WTC11 (cell line): ENCODE measurements at regions not wholly inside any gene's neighbourhood (a gene's known extent, or its start where the extent isn't known, plus 50 kb on each side); places are given as distances from the start of the nearest gene placed in this dataset.

ENCODE experiments used
- CTCF ChIP-seq: fragments of 200-600 bp; IDR thresholded peaks from 2 replicates; pipeline ENCODE4 v1.8.0; 2022; ENCODE audit warnings: antibody characterized with exemption
- E2F1 ChIP-seq: sonication (generic); formaldehyde crosslinking; IDR thresholded peaks from 2 replicates; pipeline ENCODE4 v1.8.0; 2022; ENCODE audit warnings: mild to moderate bottlenecking, missing genetic modification reagents
- ETV6 ChIP-seq: sonication (generic); formaldehyde crosslinking; IDR thresholded peaks from 2 replicates; pipeline ENCODE4 v1.8.1; 2022; ENCODE audit warnings: mild to moderate bottlenecking, missing genetic modification reagents
- FOXK1 ChIP-seq: sonication (generic); formaldehyde crosslinking; IDR thresholded peaks from 2 replicates; pipeline ENCODE4 v1.8.0; 2022; ENCODE audit warnings: mild to moderate bottlenecking, moderate library complexity, missing genetic modification reagents
- JUN ChIP-seq: sonication (generic); formaldehyde crosslinking; IDR thresholded peaks from 2 replicates; pipeline ENCODE4 v1.8.0; 2023; ENCODE audit warnings: mild to moderate bottlenecking, missing genetic modification reagents
- KAT7 ChIP-seq: sonication (generic); formaldehyde crosslinking; IDR thresholded peaks from 2 replicates; pipeline ENCODE4 v1.8.1; 2023; ENCODE audit warnings: missing genetic modification reagents, mild to moderate bottlenecking, borderline replicate concordance
- MAX ChIP-seq: sonication (generic); formaldehyde crosslinking; IDR thresholded peaks from 2 replicates; pipeline ENCODE4 v1.8.0; 2022; ENCODE audit warnings: mild to moderate bottlenecking, missing genetic modification reagents
- NR3C1 ChIP-seq: sonication (generic); formaldehyde crosslinking; conservative IDR thresholded peaks from 2 replicates; pipeline ENCODE4 v1.8.1; 2023; ENCODE audit warnings: low read depth, mild to moderate bottlenecking, missing genetic modification reagents
- TCF7 ChIP-seq: sonication (generic); formaldehyde crosslinking; IDR thresholded peaks from 2 replicates; pipeline ENCODE4 v1.8.0; 2022; ENCODE audit warnings: mild to moderate bottlenecking, low read depth, missing genetic modification reagents, moderate library complexity
- ZNF263 ChIP-seq: sonication (generic); formaldehyde crosslinking; IDR thresholded peaks from 2 replicates; pipeline ENCODE4 v1.8.1; 2022; ENCODE audit warnings: low read depth, mild to moderate bottlenecking, moderate library complexity, missing genetic modification reagents

GRCh38 chr3:124256156-124256555 lies 264.2 kb upstream of the ROPN1 start:
- no peak for TF ChIP-seq CTCF
- TF ChIP-seq KAT7 (CRISPR knock-in tag) = no peak
- no peak for TF ChIP-seq ETV6 (CRISPR knock-in tag)
- no peak for TF ChIP-seq NR3C1 (CRISPR knock-in tag)
- no peak for TF ChIP-seq FOXK1 (CRISPR knock-in tag)
- no peak for TF ChIP-seq E2F1 (CRISPR knock-in tag)
- TF ChIP-seq MAX = no peak
- no peak for TF ChIP-seq ZNF263 (CRISPR knock-in tag)
- TF ChIP-seq TCF7 = no peak
- TF ChIP-seq JUN (CRISPR knock-in tag) = no peak
